HG03196 (cell line): ENCODE measurements at regions not wholly inside any gene's neighbourhood (a gene's known extent, or its start where the extent isn't known, plus 50 kb on each side); places are given as distances from the start of the nearest gene placed in this dataset.
"Not testable (repeated sequence)": the region's sequence is repeated elsewhere in the genome, so short reads cannot be mapped to it uniquely, and the experiment has no call there.

Source experiments
- ATAC-seq: cut with Tn5 transposase; IDR thresholded peaks from one replicate; pipeline ENCODE4 v1.9.1; 2021; ENCODE audit not compliant: unreplicated experiment

DNA sequence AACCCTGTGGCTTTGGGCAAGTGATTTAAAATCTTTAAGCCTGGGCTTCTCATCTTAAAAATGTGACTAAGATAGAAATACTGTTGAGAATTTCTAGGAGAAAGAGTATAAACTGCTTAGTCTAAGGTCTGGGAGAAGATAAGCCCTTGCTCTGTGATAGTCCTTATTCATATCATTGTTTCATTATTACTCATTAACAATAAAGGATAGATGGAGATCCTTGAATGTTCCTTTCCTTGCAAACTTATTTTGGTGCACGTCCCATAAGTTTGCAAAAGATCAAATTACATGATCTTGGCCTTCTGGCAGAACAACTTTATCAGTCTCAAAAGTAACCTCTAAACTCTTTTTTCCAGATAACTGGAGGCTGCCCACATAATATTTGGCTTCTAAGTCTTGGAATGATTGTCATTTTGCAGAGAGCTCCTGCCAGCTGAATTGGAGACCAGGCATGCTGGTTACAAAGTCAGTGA, 138.3 kb downstream of the FAM124B start:
- ATAC-seq: no peak

DNA sequence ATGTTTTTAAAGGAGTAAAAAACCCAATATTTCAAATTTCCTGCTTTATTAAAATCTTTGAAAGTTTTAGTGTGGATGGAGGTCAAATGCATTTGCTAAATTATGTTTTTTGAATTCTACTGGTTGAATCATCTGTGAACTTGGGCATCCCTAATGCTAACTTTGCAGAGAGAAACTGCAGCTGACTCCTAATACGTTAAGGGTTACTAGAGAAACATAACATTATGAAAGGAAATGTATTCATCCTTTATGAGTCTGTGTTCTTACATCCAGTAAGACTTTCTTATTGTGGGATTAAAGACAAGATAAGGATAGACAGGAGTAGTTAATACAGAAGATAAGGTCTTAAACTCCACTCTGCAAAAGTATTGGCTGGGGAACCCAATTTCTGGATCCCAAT, 140.6 kb downstream of the FAM124B start:
- ATAC-seq: no peak

DNA sequence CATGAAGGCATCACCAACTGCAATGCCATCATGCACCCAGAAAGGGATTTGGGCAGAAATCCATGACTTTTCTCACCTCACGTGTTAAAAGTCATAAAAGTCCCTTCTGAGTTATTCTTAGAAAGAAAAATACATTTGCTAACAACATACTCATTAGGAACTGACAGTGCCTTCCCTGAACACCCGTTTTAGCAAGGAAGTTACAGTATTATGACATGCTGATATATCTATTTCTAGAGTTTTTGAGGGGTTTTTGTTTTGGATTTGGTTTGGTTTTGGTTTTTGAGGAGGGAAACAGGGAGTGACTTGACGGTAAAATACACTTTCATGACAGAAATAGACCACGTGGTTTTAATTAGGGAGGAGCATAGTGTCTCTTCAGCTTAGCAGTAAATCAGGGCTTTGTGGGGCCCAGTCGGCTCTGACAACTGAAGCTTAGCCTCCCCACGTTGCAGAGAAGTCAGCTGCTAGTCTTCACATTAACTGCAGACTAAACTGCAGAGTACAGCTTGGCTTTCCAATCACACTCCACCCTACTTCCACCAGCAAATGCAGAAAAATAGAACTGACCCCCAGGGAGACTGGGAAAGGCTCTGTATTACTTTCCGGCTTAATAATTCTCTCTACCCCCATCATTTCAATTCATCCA, 141.4 kb downstream of the FAM124B start:
- ATAC-seq: no peak

DNA sequence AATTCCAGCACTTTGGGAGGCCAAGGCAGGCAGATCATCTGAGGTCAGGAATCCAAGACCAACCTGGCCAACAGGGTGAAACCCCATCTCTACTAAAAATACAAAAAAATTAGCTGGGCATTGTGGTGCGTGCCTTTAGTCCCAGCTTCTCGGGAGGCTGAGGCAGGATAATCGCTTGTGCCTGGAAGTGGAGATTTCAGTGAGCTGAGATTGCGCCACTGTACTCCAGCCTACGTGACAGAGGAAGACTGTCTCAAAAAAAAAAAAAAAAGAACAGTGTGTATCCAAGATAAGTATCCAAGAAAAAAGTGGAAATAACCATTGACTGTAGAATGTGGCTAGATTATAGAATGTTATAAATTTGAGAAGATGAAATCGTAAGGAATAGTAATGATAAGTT, 142.1 kb downstream of the FAM124B start:
- ATAC-seq: no peak

DNA sequence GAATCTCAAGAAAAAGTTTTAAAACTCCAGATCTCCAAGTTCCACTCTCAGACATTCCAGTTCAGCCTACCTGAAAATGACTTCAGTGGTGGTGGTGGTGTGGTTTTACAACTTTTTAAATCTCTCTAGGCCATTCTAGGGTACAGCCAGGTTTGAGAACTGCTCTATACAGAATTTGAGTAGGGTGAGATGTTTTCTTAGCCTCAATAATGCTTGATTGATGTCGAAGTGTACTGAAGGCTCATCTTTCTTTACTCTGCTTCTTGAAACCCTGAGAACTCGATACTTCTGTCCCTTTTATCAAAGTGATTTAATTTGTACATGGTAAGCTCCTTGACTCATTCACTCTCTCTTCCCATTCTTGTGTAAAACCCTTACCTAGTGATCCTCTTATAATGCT, 143.8 kb downstream of the FAM124B start:
- no peak for ATAC-seq

DNA sequence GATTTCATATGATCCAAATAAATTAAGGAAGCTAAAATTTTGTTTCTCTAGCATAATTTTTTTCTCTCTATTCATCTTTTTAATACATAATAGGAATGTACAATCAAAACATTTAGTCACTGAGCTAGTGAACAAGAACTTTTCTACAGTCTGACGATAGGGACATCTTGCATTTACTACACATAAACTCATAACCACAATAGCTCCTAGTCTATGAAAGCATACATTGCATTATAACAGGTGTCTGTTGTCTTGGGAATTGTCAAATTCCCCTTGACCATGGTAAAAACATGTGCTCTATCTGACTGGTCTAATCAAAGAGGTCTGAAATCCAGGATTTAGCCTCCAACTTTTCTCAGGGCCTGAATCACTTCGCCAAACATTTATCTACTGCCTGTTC, 144.8 kb downstream of the FAM124B start:
- no peak for ATAC-seq

DNA sequence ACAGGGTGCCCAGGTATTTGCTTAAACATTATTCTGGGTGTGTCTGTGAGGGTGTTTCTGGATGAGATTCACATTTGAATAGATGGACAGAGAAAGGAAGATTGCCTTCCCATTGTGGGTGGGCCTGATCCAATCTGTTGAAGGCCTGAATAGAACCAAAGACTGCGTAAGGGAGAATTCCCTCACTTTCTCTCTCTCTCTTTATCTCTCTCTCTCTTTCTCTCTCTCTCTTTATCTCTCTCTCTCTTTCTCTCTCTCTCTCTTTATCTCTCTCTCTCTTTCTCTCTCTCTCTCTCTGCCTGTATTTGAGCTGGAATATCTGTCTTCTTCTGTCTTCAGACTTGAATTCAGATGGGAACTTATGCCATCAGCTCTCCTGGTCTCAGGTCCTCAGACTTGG, 148.4 kb downstream of the FAM124B start:
- no peak for ATAC-seq

DNA sequence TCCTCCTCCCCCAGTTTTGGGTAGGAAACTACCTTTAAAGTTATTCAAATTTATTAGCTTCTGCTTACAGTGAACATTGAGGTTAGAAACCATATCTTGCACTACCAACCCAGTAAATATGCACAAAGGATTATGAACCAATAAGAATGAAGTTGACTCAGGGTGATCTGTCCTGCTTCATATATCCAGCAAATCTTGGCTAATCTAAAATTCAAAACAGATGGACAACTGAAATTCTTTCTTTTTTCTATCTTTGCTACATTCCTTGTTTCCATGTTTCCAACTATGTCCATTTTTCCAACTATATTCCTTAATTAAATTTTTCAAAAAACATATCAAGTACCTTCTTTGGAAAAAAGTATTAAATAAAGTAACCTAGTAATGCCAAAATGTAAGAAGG, 149.3 kb downstream of the FAM124B start:
- no peak for ATAC-seq

DNA sequence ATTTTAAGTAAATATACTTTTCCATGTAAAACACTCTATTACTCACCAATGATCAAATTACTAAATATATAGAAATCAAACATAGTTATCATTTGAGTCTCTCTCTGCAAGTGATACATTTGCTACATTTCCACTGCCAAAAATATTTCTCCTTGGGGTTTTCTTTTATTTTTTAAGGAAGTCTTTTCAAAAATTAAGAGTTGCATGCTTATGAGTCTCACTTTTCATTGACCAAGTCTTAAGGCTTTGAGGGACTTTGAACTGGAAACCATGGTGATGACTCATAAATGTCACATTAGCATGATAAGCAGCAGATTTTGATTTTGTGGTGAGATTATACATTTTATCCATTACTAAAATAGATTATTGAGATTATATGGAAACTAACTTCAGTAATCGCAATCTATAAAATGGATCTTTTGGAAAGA, 152.9 kb downstream of the FAM124B start:
- no peak for ATAC-seq

DNA sequence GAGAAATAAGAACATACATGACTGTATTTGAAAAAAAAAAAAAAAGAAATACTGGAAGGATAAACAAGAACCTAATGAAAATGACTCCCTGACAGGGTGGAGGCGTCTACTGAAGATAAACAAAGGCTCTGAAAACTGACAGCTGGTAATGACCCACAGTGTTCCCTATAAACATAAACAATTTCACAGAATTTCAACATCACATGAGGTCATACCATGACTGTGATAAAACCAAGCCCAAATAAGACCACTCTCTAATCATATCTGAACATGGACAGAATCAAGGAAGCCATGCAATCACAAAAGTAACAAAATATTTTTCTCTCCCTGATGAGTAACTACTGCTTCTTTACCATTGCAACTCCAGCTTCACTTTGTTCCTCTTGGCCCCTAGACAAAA, 159.3 kb downstream of the FAM124B start:
- no peak for ATAC-seq

DNA sequence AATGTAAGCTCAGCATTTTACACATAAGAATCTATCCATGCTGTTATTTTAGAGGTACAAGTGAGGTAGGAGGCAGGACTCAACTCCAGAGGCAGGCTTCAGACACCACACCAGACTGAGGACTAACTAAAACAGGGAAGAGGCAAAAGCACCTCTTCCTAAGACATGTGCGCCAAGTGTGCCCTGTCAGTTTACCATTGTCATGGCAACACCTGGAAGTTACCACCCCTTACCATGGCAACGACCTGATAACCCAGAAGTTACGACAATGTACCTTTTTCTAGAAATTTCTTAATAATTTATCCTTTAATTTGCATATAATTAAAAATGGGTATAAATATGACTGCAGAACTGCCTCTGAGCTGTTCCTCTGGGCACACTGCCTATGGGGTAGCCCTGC, 160.1 kb downstream of the FAM124B start:
- no peak for ATAC-seq

DNA sequence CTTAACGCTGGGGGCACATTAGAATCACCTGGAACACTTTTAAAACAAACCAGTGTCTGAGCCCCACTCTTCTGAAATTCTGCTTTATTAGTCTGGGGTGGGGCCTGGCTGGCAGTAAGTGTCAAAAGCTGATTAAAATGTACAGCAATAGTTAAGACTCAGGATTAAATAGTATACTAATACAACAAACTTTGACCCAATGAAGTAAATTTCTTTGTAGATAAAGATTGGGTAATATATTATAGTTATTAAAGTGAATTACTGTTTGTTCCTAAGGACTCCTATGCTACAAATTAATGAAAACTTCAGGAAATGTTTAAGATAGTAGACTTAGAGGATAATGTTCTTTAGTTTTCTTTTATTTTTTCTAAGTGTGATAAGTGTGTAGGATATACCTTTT, 160.9 kb downstream of the FAM124B start:
- no peak for ATAC-seq

DNA sequence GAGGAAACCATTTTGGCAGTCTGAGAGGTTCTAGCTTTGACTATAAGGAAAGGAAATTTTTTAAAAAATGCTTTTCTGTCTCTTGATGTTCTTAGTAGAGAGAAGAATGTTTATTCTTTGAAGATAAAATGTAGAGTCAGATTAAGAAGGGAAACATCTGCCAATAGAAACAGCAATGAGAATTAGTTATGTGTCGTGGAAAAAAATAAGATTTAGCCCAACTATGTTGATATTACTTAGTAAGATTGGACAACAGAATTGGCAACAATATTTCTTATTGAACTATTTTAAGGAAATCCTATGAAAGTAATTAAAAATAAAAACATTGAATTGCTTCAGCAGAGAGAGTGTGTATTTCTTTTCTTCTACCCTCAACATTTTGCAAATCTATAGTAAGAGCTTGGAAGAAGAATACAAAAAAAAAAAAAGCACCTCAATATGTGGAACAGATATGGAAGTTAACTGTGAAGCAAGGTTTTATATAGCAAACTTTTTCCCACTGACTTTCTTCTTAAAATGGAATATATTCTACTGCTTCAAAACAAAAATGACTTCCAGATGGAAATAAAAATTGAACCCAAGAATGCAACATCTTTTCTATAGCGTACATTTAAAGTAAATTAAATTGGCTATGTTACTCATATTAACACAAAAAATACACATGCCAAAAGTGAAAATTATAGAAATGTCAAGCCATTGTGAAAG, 177.9 kb downstream of the FAM124B start:
- no peak for ATAC-seq

DNA sequence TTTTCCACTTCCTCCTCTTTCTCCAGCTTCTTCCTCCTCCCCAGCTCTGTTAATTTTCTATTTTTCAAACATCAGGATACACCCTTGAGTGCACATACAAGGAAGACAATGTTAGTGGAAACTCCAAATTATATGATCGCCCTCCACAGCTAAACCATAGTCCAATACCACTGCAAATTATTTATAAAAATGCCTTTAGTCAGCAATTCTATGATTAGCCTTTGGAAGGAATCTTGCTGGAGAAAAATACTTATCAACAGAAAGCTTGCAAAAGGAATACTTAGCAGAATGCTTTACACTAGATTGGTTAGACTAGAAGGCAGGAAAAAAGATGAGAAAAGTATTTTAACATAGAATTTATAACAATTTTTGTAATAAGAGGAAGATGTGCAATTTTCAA, 178.9 kb downstream of the FAM124B start:
- ATAC-seq: no peak

DNA sequence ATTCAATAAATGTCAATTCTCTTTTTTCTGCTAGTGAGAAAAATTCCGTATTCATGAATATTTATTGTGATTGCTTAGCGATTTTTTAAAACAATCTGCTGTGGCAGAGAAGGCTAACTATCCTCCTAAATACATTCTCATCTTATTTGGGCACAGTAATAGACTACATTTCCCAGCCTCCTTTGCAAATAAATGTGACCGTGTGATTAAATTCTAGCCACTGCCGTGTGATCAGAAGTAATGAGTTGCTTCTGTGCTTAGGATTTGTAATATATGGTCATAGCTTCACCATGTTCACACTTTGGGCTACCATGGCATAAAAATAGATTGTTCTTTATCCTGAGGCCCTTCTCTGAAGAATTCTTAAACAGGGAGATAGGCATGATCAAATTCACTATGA, 179.6 kb downstream of the FAM124B start:
- no peak for ATAC-seq

DNA sequence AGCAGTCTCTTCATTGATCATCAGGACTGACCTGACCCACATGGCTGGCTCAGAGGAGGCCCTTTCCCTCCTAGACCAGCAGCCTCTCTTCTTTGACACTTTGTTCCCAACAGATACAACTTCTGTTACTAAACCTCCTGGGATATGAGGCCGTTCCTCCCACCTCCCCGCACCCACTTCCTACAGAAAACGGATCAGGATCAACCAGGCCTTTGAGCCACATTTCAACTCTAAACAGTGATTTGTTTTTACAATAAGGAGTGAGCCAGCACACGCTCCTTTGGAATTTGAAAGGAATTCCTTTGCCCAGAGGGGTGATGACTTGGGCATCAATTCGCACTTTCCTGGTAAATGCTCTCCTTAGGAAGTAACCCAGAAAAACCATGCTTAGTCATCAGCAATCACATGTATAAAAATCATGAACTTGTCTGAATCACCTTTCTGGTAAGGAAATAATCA, 180.4 kb downstream of the FAM124B start:
- no peak for ATAC-seq

DNA sequence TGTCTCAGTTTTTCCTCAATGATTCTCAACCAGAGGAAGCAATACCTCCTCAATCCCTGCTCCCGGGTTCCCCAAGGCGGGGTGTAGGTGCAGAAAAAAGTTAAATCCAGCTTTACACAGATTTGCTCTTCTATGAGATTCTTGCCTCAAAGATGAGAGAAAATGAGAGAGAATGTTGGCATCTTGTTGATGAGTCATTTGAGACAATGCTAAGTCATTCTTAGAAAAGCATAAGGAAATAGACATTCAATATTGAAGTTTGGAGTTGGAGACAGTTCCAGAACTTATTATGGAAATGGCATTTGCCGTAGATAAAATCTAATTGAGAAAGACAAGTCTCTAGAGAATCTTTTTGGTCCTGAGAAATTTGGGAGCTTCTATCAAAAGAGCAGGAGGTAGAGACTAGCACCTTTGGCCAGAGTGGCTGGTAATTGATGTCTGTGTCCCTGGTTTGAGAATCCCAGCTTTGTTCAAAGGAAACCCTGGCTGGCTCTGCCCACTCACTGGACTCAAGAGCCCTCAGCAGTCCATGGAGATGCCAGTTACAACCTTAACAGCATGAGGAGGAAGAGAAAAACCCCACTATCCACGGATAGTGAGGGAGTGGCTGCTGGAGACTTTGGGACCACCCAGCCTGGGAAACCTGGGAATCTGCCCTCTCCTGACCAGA, 181.2 kb downstream of the FAM124B start:
- no peak for ATAC-seq

DNA sequence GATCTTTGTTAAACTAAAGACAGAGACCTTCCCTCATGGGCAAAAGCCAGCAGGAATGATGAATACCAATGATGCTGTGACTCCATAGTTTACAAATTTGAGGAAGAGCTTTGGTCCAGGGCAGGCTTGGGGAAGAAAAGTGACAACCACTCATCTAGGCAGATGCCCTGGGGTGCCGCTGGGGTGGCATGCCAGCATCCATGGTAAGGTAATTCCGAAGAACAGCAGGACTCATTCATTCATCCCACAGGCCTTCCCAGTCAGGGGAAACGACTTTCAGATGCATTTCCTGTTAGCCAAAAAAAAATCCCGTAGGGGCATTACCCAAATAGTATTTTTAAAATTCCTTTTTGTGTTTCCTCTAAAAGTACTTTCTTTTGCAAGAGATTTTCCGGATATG, 180.7 kb upstream of the SERPINE2 start:
- ATAC-seq: no peak

DNA sequence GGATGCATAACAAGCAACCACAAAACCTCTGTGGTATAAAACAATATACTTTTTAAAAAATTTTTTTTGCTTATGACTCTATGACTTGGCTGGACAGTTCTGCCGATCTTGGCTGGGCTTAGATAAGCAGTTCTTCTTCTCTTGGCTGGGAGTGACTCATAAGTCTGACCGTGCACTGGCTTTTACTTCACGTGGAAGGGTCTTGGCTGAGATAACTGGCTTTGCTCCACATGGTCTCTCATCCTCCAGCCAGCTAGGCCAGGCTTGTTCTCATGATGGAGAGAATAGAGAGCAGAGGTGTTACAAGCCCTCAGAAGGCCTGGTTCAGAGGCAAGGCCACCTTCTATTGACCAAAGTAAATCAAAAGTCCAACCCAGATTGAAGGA, 178.9 kb upstream of the SERPINE2 start:
- ATAC-seq: no peak

DNA sequence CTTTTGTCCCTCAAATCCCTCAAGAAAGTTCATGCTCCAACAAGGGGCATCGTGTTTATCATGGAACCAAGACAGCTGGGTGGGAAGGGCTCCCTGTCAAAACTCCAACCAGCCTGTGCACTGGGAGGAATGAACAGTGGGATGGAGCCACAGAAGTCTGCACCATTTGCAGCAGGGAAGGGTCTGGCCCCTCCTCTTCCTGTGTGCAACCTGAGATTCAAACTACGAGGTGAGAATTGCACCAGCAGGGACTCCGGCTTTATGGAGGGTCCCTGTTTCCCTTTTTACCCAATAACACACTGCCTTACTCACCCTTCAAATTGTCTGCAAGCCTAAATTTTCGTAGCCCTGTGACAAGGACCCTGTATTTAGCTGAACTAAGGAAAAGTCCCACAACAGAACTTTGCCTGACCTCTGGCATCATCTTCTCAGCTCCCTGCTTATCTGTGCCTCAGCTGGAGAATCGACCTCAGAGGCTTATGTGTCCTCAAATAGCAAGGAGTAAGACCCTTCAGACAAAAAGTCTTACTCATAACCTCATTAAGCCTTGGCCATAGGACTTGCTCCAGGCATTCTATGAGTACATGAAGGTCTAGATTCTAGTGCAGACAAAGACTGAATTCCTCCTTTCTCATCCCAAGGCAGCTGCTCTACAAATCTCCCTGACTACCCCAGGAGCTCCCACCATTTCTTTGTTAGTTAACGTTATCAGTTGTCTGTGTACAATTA, 178.3 kb upstream of the SERPINE2 start:
- no peak for ATAC-seq

DNA sequence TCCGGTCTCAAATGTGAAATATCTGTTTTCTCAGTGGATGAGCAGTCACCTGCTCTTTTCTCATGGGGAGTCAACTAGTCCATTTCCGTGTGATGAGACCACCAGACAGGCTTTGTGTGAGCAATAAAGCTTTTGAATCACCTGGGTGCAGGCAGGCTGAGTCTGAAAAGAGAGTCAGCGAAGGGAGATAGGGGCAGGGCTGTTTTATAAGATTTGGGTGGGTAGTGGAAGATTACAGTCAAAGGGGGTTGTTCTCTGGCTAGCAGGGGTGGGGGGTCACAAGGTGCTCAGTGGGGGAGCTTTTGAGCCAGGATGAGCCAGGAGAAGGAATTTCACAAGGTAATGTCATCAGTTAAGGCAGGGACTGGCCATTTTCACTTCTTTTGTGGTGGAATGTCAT, 176.5 kb upstream of the SERPINE2 start:
- ATAC-seq: not testable (repeated sequence)

DNA sequence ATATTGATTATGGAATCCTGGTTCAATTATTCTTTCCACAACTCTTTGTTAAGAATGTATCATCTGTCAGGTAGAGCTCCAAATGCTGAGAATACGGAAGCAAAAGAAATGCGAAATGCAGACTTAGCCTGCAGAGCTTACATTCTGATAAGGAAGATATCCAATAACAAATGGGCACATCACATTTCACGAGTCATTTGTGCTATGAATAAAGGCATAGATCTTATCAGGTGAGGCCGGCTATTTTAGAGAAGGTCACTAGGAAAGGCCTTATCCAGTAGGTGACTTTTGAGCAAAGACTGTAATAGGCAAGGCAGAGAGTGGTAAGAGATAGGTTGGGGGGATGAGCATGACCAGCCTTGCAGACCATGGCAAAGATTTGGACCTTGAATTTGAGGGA, 174.3 kb upstream of the SERPINE2 start:
- ATAC-seq: no peak
